HG02623 (cell line): ENCODE measurements at regions not wholly inside any gene's neighbourhood (a gene's known extent, or its start where the extent isn't known, plus 50 kb on each side); places are given as distances from the start of the nearest gene placed in this dataset.

Experiments used
- ATAC-seq: cut with Tn5 transposase; IDR thresholded peaks from one replicate; pipeline ENCODE4 v1.9.1; 2021; ENCODE audit warnings: moderate library complexity; ENCODE audit not compliant: unreplicated experiment

DNA sequence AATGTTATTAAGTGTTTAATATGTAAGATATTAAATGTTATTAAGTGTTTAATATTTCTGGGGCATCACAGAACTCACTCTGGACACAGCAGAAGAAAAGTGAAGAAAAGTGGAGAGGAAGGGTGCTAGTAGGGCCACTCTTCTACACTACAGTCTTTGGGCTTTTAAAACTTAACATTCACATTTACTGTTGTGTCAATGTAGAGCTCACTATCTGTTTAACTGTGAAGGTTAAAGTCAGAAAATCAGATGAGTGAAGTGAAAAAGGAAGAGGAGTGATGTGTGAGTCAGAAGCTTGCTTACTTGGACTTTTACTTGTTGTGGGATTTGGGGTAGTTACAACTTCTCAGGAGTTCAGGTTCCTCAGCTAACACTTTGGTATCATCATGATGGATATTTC, 145.3 kb upstream of the DNAJC19 start:
- ATAC-seq = no peak

DNA sequence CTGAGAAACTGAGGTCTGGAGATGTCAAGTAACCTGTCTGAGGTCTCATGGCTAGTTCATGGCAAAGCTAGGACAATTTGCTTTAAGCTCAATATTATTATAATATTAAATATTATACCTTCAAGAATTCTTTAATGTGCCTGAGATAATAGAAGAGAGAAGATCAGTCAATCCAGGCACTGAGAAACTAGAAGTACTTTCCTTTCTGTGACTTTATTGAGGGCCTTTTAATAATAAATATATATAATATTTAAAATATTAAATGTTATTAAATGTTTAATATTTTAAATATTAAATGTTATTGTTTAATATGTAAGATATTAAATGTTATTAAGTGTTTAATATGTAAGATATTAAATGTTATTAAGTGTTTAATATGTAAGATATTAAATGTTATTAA, 144.3 kb upstream of the DNAJC19 start:
- no peak for ATAC-seq

DNA sequence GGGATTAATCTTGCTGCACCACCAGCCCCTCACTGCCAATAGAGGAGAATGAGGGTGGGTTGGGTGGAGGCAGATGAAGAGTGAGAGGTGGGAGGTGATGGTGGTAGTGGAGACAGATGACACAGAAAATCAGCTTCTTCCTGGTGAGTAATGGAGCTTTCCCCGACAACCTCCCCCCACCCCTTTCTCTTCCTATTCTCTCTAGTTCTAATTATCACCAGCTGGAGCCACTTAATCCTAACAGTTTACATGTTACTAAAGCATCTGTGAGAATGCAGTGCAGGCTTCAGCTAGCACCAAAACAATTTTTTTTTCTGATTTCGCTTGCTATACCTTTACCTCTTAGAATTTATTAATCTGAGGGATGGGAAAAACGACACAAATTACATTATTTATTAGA, 116.1 kb upstream of the DNAJC19 start:
- ATAC-seq = no peak

DNA sequence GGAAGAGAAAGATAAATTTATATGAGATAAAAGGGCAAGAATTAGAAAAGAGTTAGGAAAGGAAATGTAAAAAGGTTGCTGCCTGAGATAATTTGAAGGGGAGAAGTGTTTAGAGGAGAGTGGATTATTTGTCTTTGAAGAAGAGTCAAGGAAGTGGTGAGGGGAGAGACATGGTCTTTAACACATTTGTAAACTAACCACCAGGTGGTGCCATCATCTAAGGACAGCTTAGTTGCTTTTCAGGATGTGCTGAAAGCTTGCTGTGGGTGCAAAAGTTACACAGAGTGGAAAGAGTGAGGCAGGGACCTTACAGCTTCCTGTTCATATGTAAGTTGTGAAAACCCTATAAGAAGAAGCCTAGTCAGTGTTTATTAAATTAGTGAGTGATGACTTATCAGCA, 114.1 kb upstream of the DNAJC19 start:
- no peak for ATAC-seq

DNA sequence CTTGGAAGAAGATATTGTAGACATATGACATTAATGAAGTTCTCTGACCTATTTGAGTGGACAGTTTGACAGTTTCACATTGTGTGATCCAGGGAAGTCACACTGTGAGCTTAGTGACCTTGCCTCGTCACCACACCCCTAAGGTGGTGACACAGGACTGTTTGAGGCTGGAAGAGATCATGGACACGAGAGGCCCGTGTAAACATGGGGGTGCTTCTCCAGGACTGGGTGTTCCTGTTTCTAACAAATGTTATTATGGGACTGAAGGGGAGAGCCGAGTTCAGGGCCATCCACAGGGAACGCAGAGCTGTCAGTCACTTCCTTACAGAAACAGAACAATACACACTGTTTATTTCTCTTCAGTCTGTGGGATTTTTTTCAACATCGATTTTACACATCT, 96.5 kb upstream of the DNAJC19 start:
- ATAC-seq = no peak

DNA sequence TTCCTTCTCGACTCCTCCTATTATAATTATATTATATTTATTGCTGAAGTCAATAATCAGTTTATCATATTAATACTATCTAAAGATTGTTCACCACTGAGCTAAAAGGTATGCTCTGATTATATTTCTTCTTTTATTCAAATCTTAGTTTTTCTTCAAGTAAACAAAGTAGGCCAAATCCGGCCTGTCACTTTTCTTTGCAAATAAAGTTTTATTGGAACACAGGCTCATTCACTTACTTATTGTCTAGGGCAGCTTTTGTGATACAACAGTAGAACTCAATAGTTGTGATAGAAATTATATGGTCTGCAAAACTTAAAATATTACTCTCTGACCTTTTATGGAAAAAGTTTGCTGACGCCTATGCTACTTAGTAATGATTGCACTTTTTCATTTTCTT, 92.4 kb upstream of the DNAJC19 start:
- ATAC-seq = no peak

DNA sequence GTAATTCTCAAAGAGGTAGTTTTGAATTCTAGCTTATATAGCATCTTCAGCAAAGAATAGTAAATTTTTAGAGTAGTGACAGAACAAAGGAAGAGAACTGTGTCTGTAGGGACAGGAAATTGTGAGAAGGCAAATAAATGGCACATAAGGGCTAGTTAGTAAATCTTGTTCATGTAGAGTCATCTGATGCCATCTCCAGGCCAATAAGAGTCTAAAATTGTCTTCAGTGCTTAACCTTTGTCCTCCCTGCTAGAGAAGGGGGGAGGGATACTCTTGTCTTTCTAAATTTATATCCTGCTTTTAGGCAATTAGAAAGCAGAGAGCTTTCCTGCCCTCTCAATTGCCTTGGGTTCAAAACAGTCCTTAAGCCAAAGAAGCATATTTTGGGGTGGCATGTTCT, 87.0 kb upstream of the DNAJC19 start:
- ATAC-seq = no peak

DNA sequence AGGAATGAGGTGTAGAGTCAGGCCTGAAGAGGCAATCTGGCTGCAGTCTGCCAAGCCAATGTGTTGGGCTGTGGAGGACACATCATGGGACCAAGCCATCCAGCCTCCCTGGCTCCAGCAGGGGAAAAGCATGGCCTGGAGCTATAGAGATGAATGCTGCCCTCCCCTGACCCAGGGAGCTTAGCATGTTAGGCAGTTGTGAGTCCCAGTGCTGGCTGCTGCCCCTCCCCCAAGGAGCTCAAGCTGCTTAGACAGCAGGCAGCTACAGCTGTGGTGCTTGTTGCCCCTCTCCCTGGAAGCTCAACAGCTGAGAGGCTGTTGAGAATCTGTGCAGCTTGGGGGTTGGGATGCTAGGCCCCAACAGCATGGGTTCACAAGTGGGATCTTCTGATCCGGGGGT, 85.6 kb upstream of the DNAJC19 start:
- no peak for ATAC-seq

DNA sequence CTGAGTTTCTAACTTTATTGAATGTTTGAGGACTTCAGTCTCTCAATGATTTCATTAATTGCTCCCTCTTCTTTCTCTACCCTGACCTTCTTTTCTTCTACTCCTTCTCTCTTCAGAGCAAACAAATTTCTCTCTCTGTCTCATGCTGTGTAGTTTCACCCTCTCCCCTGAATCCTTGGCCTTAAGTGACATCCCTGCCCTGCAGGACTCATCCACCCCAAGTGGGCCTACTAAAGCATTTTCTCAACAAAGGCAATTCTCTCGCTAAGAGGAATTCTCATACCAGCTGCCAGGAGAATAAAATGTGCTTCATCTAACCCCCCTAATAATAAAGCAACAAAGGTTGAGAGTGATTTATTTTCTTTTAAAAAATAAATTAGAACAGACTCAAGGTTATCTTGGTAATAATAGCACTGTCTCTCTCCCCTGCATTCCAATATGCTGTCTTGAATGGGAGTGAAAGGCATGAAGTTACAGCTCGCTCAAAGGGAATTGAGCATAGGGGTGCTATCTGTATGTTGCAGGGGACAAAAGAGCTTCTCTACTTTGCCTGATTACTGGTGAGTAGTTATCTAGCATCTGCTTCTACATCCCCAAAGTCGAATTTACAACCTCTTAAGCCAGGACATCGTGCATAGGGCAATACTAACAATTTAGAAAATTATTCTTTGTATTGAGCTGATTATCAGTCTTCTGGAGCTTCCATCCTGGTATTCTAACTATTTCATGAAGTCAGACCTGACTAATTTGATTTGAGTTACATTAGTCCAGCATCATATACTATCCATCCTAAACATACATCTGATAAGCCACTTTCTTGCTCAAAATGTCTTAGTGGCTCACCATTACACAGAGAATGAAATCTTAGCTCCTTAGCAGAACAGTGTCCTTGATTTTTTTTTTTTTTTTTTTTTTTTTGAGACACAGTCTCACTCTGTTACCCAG, 76.9 kb upstream of the DNAJC19 start:
- no peak for ATAC-seq

DNA sequence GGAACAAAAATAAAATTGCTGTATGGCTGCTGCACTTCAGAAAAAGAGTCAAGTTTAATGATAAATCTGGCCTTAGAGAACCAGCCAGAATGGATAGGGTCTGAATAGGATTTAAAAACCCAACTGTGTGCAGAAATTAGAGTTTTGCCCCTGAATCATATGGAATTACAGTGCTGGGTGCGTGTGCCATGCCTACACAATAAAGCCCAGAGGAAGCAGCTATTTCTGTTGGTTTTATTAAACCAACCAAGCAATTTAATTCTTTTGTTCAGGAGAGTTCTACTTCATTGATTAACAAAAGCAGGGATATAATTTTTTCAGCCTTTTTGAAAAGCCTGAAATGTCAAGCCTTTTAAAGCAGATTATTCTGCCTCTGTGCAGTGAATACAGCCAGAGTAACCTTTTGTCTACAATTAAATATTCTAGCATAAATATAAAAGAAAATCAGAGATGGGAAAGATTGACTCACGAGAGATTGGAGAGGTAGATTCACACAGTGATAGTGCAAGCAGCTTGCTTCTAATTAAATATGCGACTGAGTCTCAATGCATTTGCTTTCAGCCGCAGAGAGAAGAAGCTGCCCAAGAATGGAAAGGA, 66.7 kb upstream of the DNAJC19 start:
- no peak for ATAC-seq

DNA sequence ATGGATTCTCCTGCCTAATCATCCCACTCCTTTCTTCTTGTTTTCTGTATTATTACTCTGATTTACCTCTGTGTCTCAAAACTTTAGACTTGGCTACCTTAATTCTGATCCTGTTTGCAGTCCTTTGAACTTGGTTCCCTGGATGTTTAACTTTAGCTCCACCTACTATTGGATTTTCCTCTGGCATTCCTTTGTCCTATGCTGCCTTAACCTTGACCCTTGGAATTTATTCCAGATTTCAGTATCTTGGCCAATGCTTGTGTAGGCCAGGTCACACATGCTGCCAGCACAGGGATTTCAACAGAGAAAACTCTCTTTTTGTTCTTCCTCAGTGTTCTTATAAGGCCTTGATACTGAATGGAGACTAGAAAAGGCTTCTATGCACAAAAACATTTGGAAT, 65.0 kb upstream of the DNAJC19 start:
- ATAC-seq = no peak

DNA sequence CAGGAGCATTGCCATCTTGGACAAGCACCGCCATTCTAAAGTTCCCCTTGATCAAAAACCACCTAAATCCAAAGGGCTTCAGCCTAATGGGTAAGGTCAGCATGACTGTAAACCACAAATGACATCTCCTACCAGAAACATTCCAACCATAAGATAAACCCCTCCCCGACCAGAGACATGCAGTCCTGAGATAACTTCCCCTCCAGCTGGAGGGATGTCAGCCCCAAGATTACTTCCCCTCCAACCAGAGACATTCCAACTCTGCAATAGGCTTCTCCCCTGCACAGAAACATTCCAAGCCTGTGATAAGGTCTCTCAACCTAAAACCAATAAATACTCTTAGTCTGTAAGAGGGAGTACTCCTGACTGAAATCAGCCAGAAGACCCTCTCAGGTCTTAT, 62.7 kb upstream of the DNAJC19 start:
- no peak for ATAC-seq

DNA sequence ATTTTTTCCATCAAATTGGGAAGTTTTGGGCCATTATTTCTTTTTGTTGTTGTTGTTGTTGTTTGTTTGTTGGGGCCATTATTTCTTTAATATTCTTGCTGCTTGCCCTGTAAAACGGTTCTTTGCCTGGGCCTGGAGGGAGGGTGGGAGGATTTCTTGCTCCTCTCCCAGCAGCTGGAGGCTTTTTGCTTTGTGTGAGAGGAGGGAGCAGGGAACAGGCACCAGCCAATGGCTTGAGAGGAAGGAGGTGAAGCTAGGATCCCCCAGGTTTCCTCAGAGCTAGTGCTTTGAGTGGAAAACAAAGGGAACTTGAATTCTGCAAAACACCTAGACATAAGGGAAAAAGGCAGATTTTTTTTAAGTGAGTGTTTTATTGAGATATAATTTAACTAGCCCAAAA, 61.2 kb upstream of the DNAJC19 start:
- ATAC-seq = no peak

DNA sequence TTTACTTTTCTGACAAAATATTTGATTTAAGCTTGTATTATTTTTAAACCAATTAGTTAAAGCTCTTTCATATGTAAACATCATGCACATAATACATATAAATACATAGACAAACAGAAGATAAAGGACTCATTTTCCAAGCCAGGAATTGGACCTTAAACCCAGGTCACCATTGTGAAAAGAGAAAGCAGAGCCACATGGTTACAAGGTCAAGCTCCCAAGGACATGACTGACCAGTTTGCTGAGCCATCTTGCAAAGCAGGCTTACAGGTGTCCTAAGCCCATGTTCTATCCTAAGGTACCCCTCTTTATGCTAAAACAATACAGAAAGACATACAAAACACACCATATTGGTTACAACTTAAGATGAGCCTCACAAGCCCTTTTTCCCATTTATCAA, 50.5 kb upstream of the DNAJC19 start:
- ATAC-seq = no peak
